HepG2 (cell line): ENCODE measurements at regions not wholly inside any gene's neighbourhood (a gene's known extent, or its start where the extent isn't known, plus 50 kb on each side); places are given as distances from the start of the nearest gene placed in this dataset.
"Not testable (repeated sequence)": the region's sequence is repeated elsewhere in the genome, so short reads cannot be mapped to it uniquely, and the experiment has no call there.

ENCODE experiments used
- ATAC-seq: fragments of 200-7000 bp; cut with Tn5 transposase; 3 replicates; pipeline ENCODE4 v1.9.1; 2020; ENCODE audit warnings: mild to moderate bottlenecking, moderate library complexity
- BruUV-seq: library from RNA; stranded (reverse); fragments of 400-500 nt; replicated peaks from 2 replicates; lab custom pipeline; 2021; lab: Mats Ljungman, UMichigan
- CTCF ChIA-PET: fragments of 300-600 bp; formaldehyde crosslinking; extraction: SDS; loops from one replicate; lab custom pipeline; 2021; ENCODE audit warnings: low total read pairs, inconsistent platforms, low intra/inter-chr PET ratio; lab: Yijun Ruan, JAX
- POLR2A ChIA-PET: fragments of 350-600 bp; sonication (Branson Sonifier 250); formaldehyde crosslinking; loops from one replicate; lab custom pipeline; 2020; ENCODE audit warnings: antibody characterized with exemption, inconsistent platforms; lab: Yijun Ruan, JAX
- DNase-seq: peaks from one replicate; pipeline ENCODE4 v3.0.0-alpha.2; 2015; ENCODE audit warnings: low spot score
- FAIRE-seq: peaks from 3 replicates; lab custom pipeline; 2011; peaks lifted over from hg19 to GRCh38; lab: Jason Lieb, UNC
- H2AFZ ChIP-seq: one replicate; pipeline ENCODE4 v1.6.1; 2011; ENCODE audit warnings: low read length, inconsistent platforms
- H3K27ac ChIP-seq: fragments of 300-600 bp; 3 replicates; pipeline ENCODE4 v1.8.0; 2011; ENCODE audit warnings: mixed run types, mild to moderate bottlenecking, mixed read lengths, low read length, inconsistent platforms; ENCODE audit not compliant: insufficient read depth; ENCODE audit errors: extremely low read length
- H3K27me3 ChIP-seq, 2 experiments: fragments of 200-600 bp in 1 of 2; 2 replicates in 1 of 2; 3 replicates in 1 of 2; pipeline versions ENCODE4 v1.6.0 to v1.8.0; 2011; ENCODE audit warnings: low read length in 2 of 2, mild to moderate bottlenecking in 2 of 2, moderate library complexity in 2 of 2, inconsistent platforms in 1 of 2; ENCODE audit not compliant: insufficient read depth in 2 of 2, control insufficient read depth in 1 of 2
- H3K36me3 ChIP-seq, 2 experiments: fragments of 200-600 bp in 1 of 2; replicated peaks in 1 of 2; 2 replicates in 1 of 2; 3 replicates in 1 of 2; pipeline versions ENCODE4 v1.5.1 to v1.8.0; 2011; ENCODE audit warnings: low read length in 2 of 2, inconsistent platforms in 1 of 2; ENCODE audit not compliant: insufficient read depth in 2 of 2, control insufficient read depth in 1 of 2
- H3K4me1 ChIP-seq: 2 replicates; pipeline ENCODE4 v1.5.1; 2012; ENCODE audit warnings: low read length, inconsistent platforms; ENCODE audit not compliant: insufficient read depth
- H3K4me2 ChIP-seq: 2 replicates; pipeline ENCODE4 v1.6.0; 2011; ENCODE audit warnings: low read depth, low read length, inconsistent platforms
- H3K4me3 ChIP-seq, 3 experiments: fragments of 200-600 bp in 1 of 3; sonication (generic), shearing (Covaris generic) in 1 of 3; replicated peaks in 1 of 3; 2 replicates each; pipeline ENCODE4 v1.5.1; 2011 to 2016; ENCODE audit warnings: low read length in 3 of 3, inconsistent platforms in 2 of 3, low read depth in 2 of 3, mild to moderate bottlenecking in 2 of 3, control low read depth in 1 of 3, mixed read lengths in 1 of 3; ENCODE audit not compliant: insufficient read depth in 1 of 3
- H3K79me2 ChIP-seq: one replicate; pipeline ENCODE4 v1.6.1; 2011; ENCODE audit warnings: low read length, inconsistent platforms; ENCODE audit not compliant: insufficient read depth
- H3K9ac ChIP-seq: 2 replicates; pipeline ENCODE4 v1.6.0; 2011; ENCODE audit warnings: mild to moderate bottlenecking, low read depth, low read length, inconsistent platforms; ENCODE audit not compliant: insufficient read depth
- H3K9me3 ChIP-seq: 2 replicates; pipeline ENCODE4 v1.5.1; 2012; ENCODE audit warnings: mild to moderate bottlenecking, low read length
- H4K20me1 ChIP-seq: 2 replicates; pipeline ENCODE4 v1.6.0; 2011; ENCODE audit warnings: inconsistent platforms, mild to moderate bottlenecking, low read length, moderate library complexity; ENCODE audit not compliant: insufficient read depth
- HNRNPLL ChIP-seq: fragments of 200-400 bp; formaldehyde crosslinking; IDR thresholded peaks from 2 replicates; pipeline ENCODE4 v1.6.1; 2017; ENCODE audit warnings: mild to moderate bottlenecking, low read depth, low read length; ENCODE audit not compliant: poor library complexity, severe bottlenecking
- ZFX ChIP-seq: sonication (generic); formaldehyde crosslinking; IDR thresholded peaks from 2 replicates; pipeline ENCODE4 v1.4.0; 2020; ENCODE audit warnings: mild to moderate bottlenecking, low read depth, missing genetic modification reagents, moderate library complexity
- WGBS: methylation state at CpG from one replicate; pipeline ENCODE4 v1.1.6; 2017; ENCODE audit warnings: low lambda C conversion rate; 5-methylcytosine and 5-hydroxymethylcytosine counted together
- in situ Hi-C: cut with HindIII; loops from 2 replicates; pipeline ENCODE4 v1.10.0; 2017; ENCODE audit warnings: low pct_unique_long_range_greater_than_20kb; ENCODE audit not compliant: extremely low pct_ligation_motif_present
- intact Hi-C: fragments of 100-400 bp; cut with micrococcal nuclease; formaldehyde crosslinking; loops from one replicate; pipeline ENCODE4 v1.10.0; 2022; ENCODE audit not compliant: unreplicated experiment

- 0 out of 2 replicates have a peak, but pooled peaks have one; percentile 29 for TF ChIP-seq ZFX
- TF ChIP-seq HNRNPLL, result peak; percentile 48
Measured at GRCh38 chr1:146472192-146472861, 243.5 kb upstream of the NOTCH2NLA start (continued).

DNA sequence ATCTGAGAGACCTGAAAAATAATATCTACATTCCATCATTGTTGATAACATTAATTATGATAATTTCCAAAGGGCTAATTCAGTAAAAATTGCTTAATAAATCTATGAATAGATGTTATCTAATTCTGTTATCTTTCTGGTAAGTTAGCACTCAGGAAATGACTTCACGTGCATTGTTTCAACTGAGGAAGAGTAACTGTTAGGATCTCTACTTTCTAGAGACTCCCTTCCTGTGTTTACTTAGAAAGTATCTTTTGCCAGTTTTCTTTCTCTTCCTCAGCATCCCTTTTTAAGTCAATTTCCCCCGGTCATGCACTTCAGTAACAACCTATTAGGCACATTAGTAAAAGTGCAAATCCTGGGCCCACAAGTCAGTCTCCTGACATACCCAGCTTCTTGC lies 231.1 kb upstream of the NOTCH2NLA start:
- POLR2A ChIA-PET, BruUV-seq, H3K36me3 ChIP-seq, in situ Hi-C loops, H2AFZ ChIP-seq, H3K27ac ChIP-seq, H3K9me3 ChIP-seq, H3K4me1 ChIP-seq, H3K79me2 ChIP-seq, ATAC-seq, FAIRE-seq, H3K4me2 ChIP-seq, H3K27me3 ChIP-seq, H4K20me1 ChIP-seq, H3K9ac ChIP-seq, H3K4me3 ChIP-seq, CTCF ChIA-PET, intact Hi-C loops, DNase-seq: not testable (repeated sequence)
- WGBS, result no CpG with 5 or more reads among the region's 2 CpGs

DNA sequence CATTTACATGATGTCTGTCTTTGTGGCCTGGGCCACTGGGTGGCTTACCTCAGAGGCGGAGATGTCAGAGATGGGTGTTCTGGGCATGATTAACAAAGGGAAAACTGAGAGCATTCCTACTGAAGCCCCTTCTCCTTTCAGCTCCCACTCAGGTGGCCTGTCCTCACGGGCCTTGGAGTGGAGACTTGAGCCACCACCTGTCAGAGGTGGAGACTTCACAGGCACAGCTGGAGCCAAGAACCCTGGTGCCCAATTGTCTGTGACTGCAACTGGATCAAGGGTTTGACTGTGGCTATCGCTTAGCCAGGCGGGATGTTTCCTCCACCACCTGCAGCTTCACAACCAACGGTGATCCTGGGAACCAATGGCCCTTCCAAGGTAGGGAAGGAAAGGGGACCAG lies 230.5 kb upstream of the NOTCH2NLA start:
- H4K20me1 ChIP-seq, intact Hi-C loops, ATAC-seq, in situ Hi-C loops, DNase-seq, H3K79me2 ChIP-seq, H3K27me3 ChIP-seq, H3K4me2 ChIP-seq, H3K36me3 ChIP-seq, H3K4me1 ChIP-seq, CTCF ChIA-PET, H3K27ac ChIP-seq, H3K4me3 ChIP-seq, POLR2A ChIA-PET, H3K9ac ChIP-seq, H2AFZ ChIP-seq, FAIRE-seq, BruUV-seq, H3K9me3 ChIP-seq: not testable (repeated sequence)
- 10% methylated on average over 2 of the region's 5 CpGs for WGBS

- H3K4me3 ChIP-seq, in situ Hi-C loops, CTCF ChIA-PET, DNase-seq, H3K4me1 ChIP-seq, intact Hi-C loops, H3K27me3 ChIP-seq, H2AFZ ChIP-seq, H3K9ac ChIP-seq, H3K79me2 ChIP-seq, POLR2A ChIA-PET, ATAC-seq, H3K4me2 ChIP-seq, H4K20me1 ChIP-seq, H3K36me3 ChIP-seq, H3K9me3 ChIP-seq, FAIRE-seq, BruUV-seq, H3K27ac ChIP-seq: not testable (repeated sequence)
- 36% methylated on average over 5 of the region's 13 CpGs for WGBS
Measured at GRCh38 chr1:146448877-146449246, 220.0 kb upstream of the NOTCH2NLA start.
